ENCODE measurements at regions not wholly inside any gene's neighbourhood (a gene's known extent, or its start where the extent isn't known, plus 50 kb on each side); places are given as distances from the start of the nearest gene placed in this dataset.

DNA sequence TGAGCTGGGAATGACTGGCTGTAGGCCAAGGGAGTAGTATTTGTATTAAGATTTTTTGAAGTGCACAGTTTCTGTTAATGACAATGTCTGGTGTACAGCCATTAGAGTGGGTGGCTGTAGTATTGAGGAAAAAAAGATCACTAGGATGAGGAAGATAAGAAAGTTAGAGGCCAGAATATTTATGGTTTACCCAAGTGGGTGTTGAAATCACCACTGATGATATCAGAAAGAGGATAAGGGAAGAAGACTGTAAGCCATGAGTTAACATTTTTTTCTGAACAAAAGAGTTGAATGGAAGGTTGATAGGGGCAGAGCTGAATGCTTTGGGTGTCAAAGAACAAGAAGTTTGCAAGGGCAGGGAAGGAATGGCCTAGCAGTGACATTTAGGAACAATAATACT, 104.7 kb downstream of the PRDM13 start:
- TF ChIP-seq POLR2AphosphoS5 (IDR thresholded peaks at IDR 0.05): no peak
- no peak for TF ChIP-seq POLR2A (IDR thresholded peaks at IDR 0.05)
- TF ChIP-seq, protein P1, sequence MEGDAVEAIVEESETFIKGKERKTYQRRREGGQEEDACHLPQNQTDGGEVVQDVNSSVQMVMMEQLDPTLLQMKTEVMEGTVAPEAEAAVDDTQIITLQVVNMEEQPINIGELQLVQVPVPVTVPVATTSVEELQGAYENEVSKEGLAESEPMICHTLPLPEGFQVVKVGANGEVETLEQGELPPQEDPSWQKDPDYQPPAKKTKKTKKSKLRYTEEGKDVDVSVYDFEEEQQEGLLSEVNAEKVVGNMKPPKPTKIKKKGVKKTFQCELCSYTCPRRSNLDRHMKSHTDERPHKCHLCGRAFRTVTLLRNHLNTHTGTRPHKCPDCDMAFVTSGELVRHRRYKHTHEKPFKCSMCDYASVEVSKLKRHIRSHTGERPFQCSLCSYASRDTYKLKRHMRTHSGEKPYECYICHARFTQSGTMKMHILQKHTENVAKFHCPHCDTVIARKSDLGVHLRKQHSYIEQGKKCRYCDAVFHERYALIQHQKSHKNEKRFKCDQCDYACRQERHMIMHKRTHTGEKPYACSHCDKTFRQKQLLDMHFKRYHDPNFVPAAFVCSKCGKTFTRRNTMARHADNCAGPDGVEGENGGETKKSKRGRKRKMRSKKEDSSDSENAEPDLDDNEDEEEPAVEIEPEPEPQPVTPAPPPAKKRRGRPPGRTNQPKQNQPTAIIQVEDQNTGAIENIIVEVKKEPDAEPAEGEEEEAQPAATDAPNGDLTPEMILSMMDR (IDR thresholded peaks at IDR 0.05): no peak

Measured in prostate gland (tissue), 2 donors.